HCT116 (cell line): ENCODE measurements at regions not wholly inside any gene's neighbourhood (a gene's known extent, or its start where the extent isn't known, plus 50 kb on each side); places are given as distances from the start of the nearest gene placed in this dataset.

Source experiments
- CTCF ChIP-seq, 3 experiments: fragments of 200-600 bp in 1 of 3; sonication (generic) in 1 of 3; IDR thresholded peaks in 2 of 3; conservative IDR thresholded peaks in 1 of 3; 2 replicates each; pipeline ENCODE4 v1.5.1; 2012 to 2017; ENCODE audit warnings: low read depth in 2 of 3, low read length in 2 of 3, antibody characterized with exemption in 1 of 3, borderline replicate concordance in 1 of 3, control low read depth in 1 of 3, mild to moderate bottlenecking in 1 of 3, mixed read lengths in 1 of 3, mixed run types in 1 of 3, moderate library complexity in 1 of 3; ENCODE audit not compliant: insufficient read depth in 1 of 3
- EGR1 ChIP-seq: IDR thresholded peaks from 2 replicates; pipeline ENCODE4 v1.6.1; 2012; ENCODE audit warnings: low read depth
- EZH2 ChIP-seq: fragments of 200-600 bp; sonication (generic); IDR thresholded peaks from 2 replicates; pipeline ENCODE4 v1.6.1; 2017; ENCODE audit warnings: antibody characterized with exemption, mixed run types
- POLR2A ChIP-seq: IDR thresholded peaks from 2 replicates; pipeline ENCODE4 v1.7.0; 2011; ENCODE audit warnings: borderline replicate concordance; ENCODE audit not compliant: insufficient read depth, insufficient read length; ENCODE audit errors: extremely low read depth
- POLR2AphosphoS5 ChIP-seq: IDR thresholded peaks from 2 replicates; pipeline ENCODE4 v1.6.1; 2011; ENCODE audit warnings: mild to moderate bottlenecking, low read depth, low read length, moderate library complexity
- REST ChIP-seq: IDR thresholded peaks from 2 replicates; pipeline ENCODE4 v1.6.1; 2012; ENCODE audit warnings: low read depth
- TCF7L2 ChIP-seq: IDR thresholded peaks from 2 replicates; pipeline ENCODE4 v1.7.0; 2011; ENCODE audit warnings: borderline replicate concordance, inconsistent platforms; ENCODE audit not compliant: insufficient read depth, insufficient read length; ENCODE audit errors: extremely low read depth
- ZBTB33 ChIP-seq: IDR thresholded peaks from 2 replicates; pipeline ENCODE4 v1.6.1; 2011; ENCODE audit warnings: mild to moderate bottlenecking, low read length, moderate library complexity; ENCODE audit not compliant: insufficient replicate concordance; ENCODE audit errors: extremely low read depth
- ZFX ChIP-seq: fragments of 450-650 bp; IDR thresholded peaks from 2 replicates; pipeline ENCODE4 v1.6.1; 2017

GRCh38 chr21:35711661-35712060 is 348.7 kb downstream of the SETD4 start:
- TF ChIP-seq CTCF (IDR thresholded peaks at IDR 0.05 in 2 of 3, conservative IDR thresholded peaks at IDR 0.05 in 1 of 3; ENCODE audit: borderline replicate concordance in 1 of 3, insufficient read depth in 1 of 3, low read depth in 2 of 3, low read length in 2 of 3) (no peak), ZBTB33 (no peak), TCF7L2 (no peak), EGR1 (no peak), ZFX (no peak), POLR2A (no peak), REST (no peak), POLR2AphosphoS5 (no peak), EZH2 (no peak)
